ENCODE measurements at regions not wholly inside any gene's neighbourhood (a gene's known extent, or its start where the extent isn't known, plus 50 kb on each side); places are given as distances from the start of the nearest gene placed in this dataset.

DNA sequence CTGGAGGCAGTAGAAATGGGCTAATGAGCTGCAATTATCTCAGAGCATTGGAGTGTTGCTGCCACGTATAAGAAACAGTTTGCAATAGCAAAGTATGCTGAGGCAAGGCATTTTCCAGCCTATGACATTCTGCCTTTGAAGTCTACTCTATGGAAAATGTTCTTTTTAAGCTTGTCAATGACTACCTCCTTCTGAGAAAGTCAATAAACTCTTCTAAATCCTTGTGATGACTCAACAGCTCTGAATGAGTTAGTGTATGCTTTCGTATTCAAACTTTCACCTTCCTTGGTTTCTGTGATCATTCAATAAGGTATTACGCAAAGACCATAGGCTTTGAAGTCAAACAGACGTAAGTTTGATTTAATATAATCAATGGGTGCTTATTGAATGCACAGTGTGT lies 111.2 kb downstream of the CAPZA3 start:
- H3K4me1 Mint-ChIP-seq = peaks cover 6% of the 10 kb centered on the region
- no peak for DNase-seq (ENCODE audit: low read depth, low spot score)
- H3K27ac Mint-ChIP-seq (ENCODE audit: unreplicated experiment) = no peak overlapping the region
- H3K9me3 Mint-ChIP-seq = peaks cover 4% of the 10 kb centered on the region
- no peaks in the 10 kb centered on the region for H3K36me3 Mint-ChIP-seq (ENCODE audit: low read depth)
- no peak overlapping the region for H3K4me3 Mint-ChIP-seq
- TF ChIP-seq, protein P1, sequence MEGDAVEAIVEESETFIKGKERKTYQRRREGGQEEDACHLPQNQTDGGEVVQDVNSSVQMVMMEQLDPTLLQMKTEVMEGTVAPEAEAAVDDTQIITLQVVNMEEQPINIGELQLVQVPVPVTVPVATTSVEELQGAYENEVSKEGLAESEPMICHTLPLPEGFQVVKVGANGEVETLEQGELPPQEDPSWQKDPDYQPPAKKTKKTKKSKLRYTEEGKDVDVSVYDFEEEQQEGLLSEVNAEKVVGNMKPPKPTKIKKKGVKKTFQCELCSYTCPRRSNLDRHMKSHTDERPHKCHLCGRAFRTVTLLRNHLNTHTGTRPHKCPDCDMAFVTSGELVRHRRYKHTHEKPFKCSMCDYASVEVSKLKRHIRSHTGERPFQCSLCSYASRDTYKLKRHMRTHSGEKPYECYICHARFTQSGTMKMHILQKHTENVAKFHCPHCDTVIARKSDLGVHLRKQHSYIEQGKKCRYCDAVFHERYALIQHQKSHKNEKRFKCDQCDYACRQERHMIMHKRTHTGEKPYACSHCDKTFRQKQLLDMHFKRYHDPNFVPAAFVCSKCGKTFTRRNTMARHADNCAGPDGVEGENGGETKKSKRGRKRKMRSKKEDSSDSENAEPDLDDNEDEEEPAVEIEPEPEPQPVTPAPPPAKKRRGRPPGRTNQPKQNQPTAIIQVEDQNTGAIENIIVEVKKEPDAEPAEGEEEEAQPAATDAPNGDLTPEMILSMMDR (conservative IDR thresholded peaks at IDR 0.05) = no peak
- no peaks in the 10 kb centered on the region for H3K27me3 Mint-ChIP-seq (ENCODE audit: low read depth)

- peaks cover 4% of the 10 kb centered on the region for H3K9me3 Mint-ChIP-seq
- TF ChIP-seq, protein P1 (conservative IDR thresholded peaks at IDR 0.05) = no peak
- H3K4me3 Mint-ChIP-seq = no peak overlapping the region
- DNase-seq (ENCODE audit: low read depth, low spot score) = no peak
- H3K27ac Mint-ChIP-seq (ENCODE audit: unreplicated experiment) = no peak overlapping the region
- H3K36me3 Mint-ChIP-seq (ENCODE audit: low read depth) = no peaks in the 10 kb centered on the region
- H3K4me1 Mint-ChIP-seq = peaks cover 6% of the 10 kb centered on the region
- H3K27me3 Mint-ChIP-seq (ENCODE audit: low read depth) = no peaks in the 10 kb centered on the region
Observed at GRCh38 chr12:18849761-18850160, 111.8 kb downstream of the CAPZA3 start.

DNA sequence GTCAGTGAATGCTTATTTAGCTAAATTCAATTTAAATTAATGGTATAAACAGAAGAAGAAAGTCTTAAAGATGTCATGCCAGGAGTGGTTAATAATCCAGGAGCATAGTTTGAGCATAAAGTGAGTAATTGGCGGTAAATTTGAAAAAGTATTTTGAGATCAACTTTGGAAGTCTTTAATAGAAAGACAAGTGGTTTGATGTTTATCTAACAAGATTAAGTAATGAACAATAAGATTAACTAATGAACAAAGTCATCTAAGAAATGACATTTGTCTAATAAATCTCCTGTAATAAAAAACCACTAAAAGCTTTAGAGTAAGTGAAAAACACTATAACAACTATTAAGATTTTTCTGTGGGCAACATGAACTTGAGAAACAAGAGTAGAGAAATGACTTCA lies 112.8 kb downstream of the CAPZA3 start:
- TF ChIP-seq, protein P1 (conservative IDR thresholded peaks at IDR 0.05) = no peak
- Mint-ChIP-seq H3K36me3 (ENCODE audit: low read depth) (no peaks in the 10 kb centered on the region), H3K4me3 (no peak overlapping the region), H3K27me3 (ENCODE audit: low read depth) (no peaks in the 10 kb centered on the region), H3K27ac (ENCODE audit: unreplicated experiment) (no peak overlapping the region), H3K4me1 (peaks cover 6% of the 10 kb centered on the region), H3K9me3 (peaks cover 4% of the 10 kb centered on the region)
- DNase-seq (ENCODE audit: low read depth, low spot score) = no peak

GRCh38 chr12:18851271-18851670 lies 113.4 kb downstream of the CAPZA3 start:
- no peaks in the 10 kb centered on the region for H3K36me3 Mint-ChIP-seq (ENCODE audit: low read depth)
- H3K9me3 Mint-ChIP-seq = peaks cover 4% of the 10 kb centered on the region
- H3K4me3 Mint-ChIP-seq = no peak overlapping the region
- TF ChIP-seq, protein P1 (conservative IDR thresholded peaks at IDR 0.05) = no peak
- H3K27me3 Mint-ChIP-seq (ENCODE audit: low read depth) = no peaks in the 10 kb centered on the region
- H3K27ac Mint-ChIP-seq (ENCODE audit: unreplicated experiment) = no peak overlapping the region
- H3K4me1 Mint-ChIP-seq = peaks cover 6% of the 10 kb centered on the region
- no peak for DNase-seq (ENCODE audit: low read depth, low spot score)

- Mint-ChIP-seq H3K27me3 (ENCODE audit: low read depth) (no peaks in the 10 kb centered on the region), H3K9me3 (peaks cover 7% of the 10 kb centered on the region), H3K4me3 (no peak overlapping the region), H3K27ac (ENCODE audit: unreplicated experiment) (no peak overlapping the region), H3K36me3 (ENCODE audit: low read depth) (no peaks in the 10 kb centered on the region), H3K4me1 (peaks cover 16% of the 10 kb centered on the region)
- TF ChIP-seq, protein P1 (conservative IDR thresholded peaks at IDR 0.05) = no peak
- DNase-seq (ENCODE audit: low read depth, low spot score) = no peak
Observed at GRCh38 chr12:18853570-18854366, 115.8 kb downstream of the CAPZA3 start.

Data from neural crest cell (in vitro differentiated cells).